ENCODE measurements at regions not wholly inside any gene's neighbourhood (a gene's known extent, or its start where the extent isn't known, plus 50 kb on each side); places are given as distances from the start of the nearest gene placed in this dataset.

GRCh38 chr1:105700723-105701122 is 1355.8 kb upstream of the PRMT6 start:
- TF ChIP-seq ATF2 (IDR thresholded peaks at IDR 0.05; ENCODE audit: low read length) (no peak), TCF3 (IDR thresholded peaks at IDR 0.05; ENCODE audit: borderline replicate concordance, insufficient read depth, low read depth, low read length) (no peak), ZBTB4 (CRISPR knock-in tag; IDR thresholded peaks at IDR 0.05) (no peak), PBX3 (IDR thresholded peaks at IDR 0.05; ENCODE audit: insufficient replicate concordance, low read depth, low read length) (no peak), SRF (IDR thresholded peaks at IDR 0.05; ENCODE audit: low read depth in 2 of 2, low read length in 2 of 2) (no peak), KDM1A (IDR thresholded peaks at IDR 0.05; ENCODE audit: borderline replicate concordance) (no peak), REST (IDR thresholded peaks at IDR 0.05; ENCODE audit: low read depth, low read length) (no peak), BRCA1 (IDR thresholded peaks at IDR 0.05; ENCODE audit: low read depth, low read length) (no peak), MEF2A (IDR thresholded peaks at IDR 0.05; ENCODE audit: insufficient read depth, low read depth, low read length) (no peak), JUNB (IDR thresholded peaks at IDR 0.05) (no peak), SMAD1 (IDR thresholded peaks at IDR 0.05; ENCODE audit: low read depth, partially characterized antibody) (no peak)

Measured in GM12878 (cell line).